Activated T-helper 1 cell treated with anti-CD3 and anti-CD28 coated beads, Interleukin-2, amount 50 U/mL, for 16 hours (primary cell): ENCODE measurements at regions not wholly inside any gene's neighbourhood (a gene's known extent, or its start where the extent isn't known, plus 50 kb on each side); places are given as distances from the start of the nearest gene placed in this dataset.
"Not testable (repeated sequence)": the region's sequence is repeated elsewhere in the genome, so short reads cannot be mapped to it uniquely, and the experiment has no call there.

Experiments used
- DNase-seq, 2 donors: peaks; one replicate each; pipeline ENCODE4 v3.0.0-alpha.2; 2020; ENCODE audit warnings: low read depth in 1 of 2, low spot score in 1 of 2

- DNase-seq = not testable (repeated sequence)
Observed at GRCh38 chrX:46171457-46171856, 373.8 kb downstream of the ZNF674 start.

GRCh38 chrX:46169808-46170207, 375.4 kb downstream of the ZNF674 start:
- DNase-seq = no peak

- no peak for DNase-seq
Observed at GRCh38 chrX:46168254-46168653, 377.0 kb downstream of the ZNF674 start.

GRCh38 chrX:46165866-46166265, 379.4 kb downstream of the ZNF674 start:
- no peak for DNase-seq

GRCh38 chrX:46165411-46165810, 379.8 kb downstream of the ZNF674 start:
- no peak for DNase-seq

- no peak for DNase-seq
Observed at GRCh38 chrX:46152756-46153155, 392.5 kb downstream of the ZNF674 start.

- not testable (repeated sequence) for DNase-seq
Observed at GRCh38 chrX:46151332-46151731, 393.9 kb downstream of the ZNF674 start.

- DNase-seq = no peak
Observed at GRCh38 chrX:46144566-46144965, 400.7 kb downstream of the ZNF674 start.

GRCh38 chrX:46140272-46140671, 404.9 kb downstream of the ZNF674 start:
- no peak for DNase-seq

- no peak for DNase-seq
Observed at GRCh38 chrX:46130247-46130646, 415.0 kb downstream of the ZNF674 start.

- no peak for DNase-seq
Observed at GRCh38 chrX:46125111-46125510, 420.1 kb downstream of the ZNF674 start.

GRCh38 chrX:46117234-46117633, 428.0 kb downstream of the ZNF674 start:
- DNase-seq = no peak

- not testable (repeated sequence) for DNase-seq
Observed at GRCh38 chrX:46087310-46087709, 457.9 kb downstream of the ZNF674 start.

GRCh38 chrX:46080121-46080520, 465.1 kb downstream of the ZNF674 start:
- not testable (repeated sequence) for DNase-seq

- no peak for DNase-seq
Observed at GRCh38 chrX:46072791-46073190, 472.4 kb downstream of the ZNF674 start.

GRCh38 chrX:46072372-46072771, 472.8 kb downstream of the ZNF674 start:
- no peak for DNase-seq

- no peak for DNase-seq
Observed at GRCh38 chrX:46070421-46070820, 474.8 kb downstream of the ZNF674 start.

GRCh38 chrX:46059316-46059715, 485.9 kb downstream of the ZNF674 start:
- DNase-seq = no peak

GRCh38 chrX:46044486-46044885, 500.7 kb downstream of the ZNF674 start:
- no peak for DNase-seq

GRCh38 chrX:46040001-46040400, 505.2 kb downstream of the ZNF674 start:
- no peak for DNase-seq

- DNase-seq = no peak
Observed at GRCh38 chrX:46039526-46039925, 505.7 kb downstream of the ZNF674 start.

GRCh38 chrX:46036508-46036907, 508.7 kb downstream of the ZNF674 start:
- no peak for DNase-seq

- DNase-seq = no peak
Observed at GRCh38 chrX:46034868-46035267, 510.4 kb downstream of the ZNF674 start.

- DNase-seq = no peak
Observed at GRCh38 chrX:46029777-46030176, 515.4 kb downstream of the ZNF674 start.
